ENCODE measurements at regions not wholly inside any gene's neighbourhood (a gene's known extent, or its start where the extent isn't known, plus 50 kb on each side); places are given as distances from the start of the nearest gene placed in this dataset.

GRCh38 chr20:6831461-6831860 is 64.0 kb downstream of the BMP2 start:
- 92 to 94% methylated on average over 3 of the region's 3 CpGs for WGBS, 2 donors
- Histone ChIP-seq H3K4me3 (no peak overlapping the region), H3K27ac (no peak overlapping the region), H3K27me3 (no peaks in the 10 kb centered on the region), H3K4me1 (no peaks in the 10 kb centered on the region), H3K36me3 (no peaks in the 10 kb centered on the region), H3K9me3 (no peaks in the 10 kb centered on the region)
- DNase-seq (ENCODE audit: low spot score in 2 of 2): no peak
- TF ChIP-seq CTCF (IDR thresholded peaks at IDR 0.05) (no peak), POLR2A (IDR thresholded peaks at IDR 0.05) (no peak), EP300 (IDR thresholded peaks at IDR 0.05) (no peak)

GRCh38 chr20:6832811-6833210 is 65.3 kb downstream of the BMP2 start:
- no peak for DNase-seq (ENCODE audit: low spot score in 2 of 2)
- Histone ChIP-seq H3K4me1 (no peaks in the 10 kb centered on the region), H3K36me3 (no peaks in the 10 kb centered on the region), H3K9me3 (no peaks in the 10 kb centered on the region), H3K4me3 (no peak overlapping the region), H3K27me3 (no peaks in the 10 kb centered on the region), H3K27ac (no peak overlapping the region)
- TF ChIP-seq POLR2A (IDR thresholded peaks at IDR 0.05): no peak
- no peak for TF ChIP-seq CTCF (IDR thresholded peaks at IDR 0.05)
- TF ChIP-seq EP300 (IDR thresholded peaks at IDR 0.05): no peak
- WGBS, 2 donors: 93 to 94% methylated on average over 10 of the region's 10 CpGs

GRCh38 chr20:6835609-6836008 is 68.1 kb downstream of the BMP2 start:
- Histone ChIP-seq H3K27me3 (no peaks in the 10 kb centered on the region), H3K4me1 (no peaks in the 10 kb centered on the region), H3K4me3 (no peak overlapping the region), H3K36me3 (no peaks in the 10 kb centered on the region), H3K9me3 (no peaks in the 10 kb centered on the region), H3K27ac (no peak overlapping the region)
- DNase-seq (ENCODE audit: low spot score in 2 of 2): no peak
- TF ChIP-seq CTCF (IDR thresholded peaks at IDR 0.05) (no peak), EP300 (IDR thresholded peaks at IDR 0.05) (no peak), POLR2A (IDR thresholded peaks at IDR 0.05) (no peak)
- WGBS, 2 donors: 52 to 64% methylated on average over 3 of the region's 3 CpGs

GRCh38 chr20:6836821-6837374 is 69.4 kb downstream of the BMP2 start:
- Histone ChIP-seq H3K27me3 (peaks cover 0 to under 1% of the 10 kb centered on the region in 2 donors), H3K27ac (no peak overlapping the region), H3K36me3 (no peaks in the 10 kb centered on the region), H3K4me3 (no peak overlapping the region), H3K9me3 (no peaks in the 10 kb centered on the region), H3K4me1 (no peaks in the 10 kb centered on the region)
- 83 to 92% methylated on average over 7 of the region's 7 CpGs for WGBS, 2 donors
- TF ChIP-seq EP300 (IDR thresholded peaks at IDR 0.05) (no peak), POLR2A (IDR thresholded peaks at IDR 0.05) (no peak), CTCF (IDR thresholded peaks at IDR 0.05) (no peak)
- DNase-seq (ENCODE audit: low spot score in 2 of 2): no peak

- Histone ChIP-seq H3K27me3 (peaks cover 0 to 8% of the 10 kb centered on the region in 2 donors), H3K4me3 (no peak overlapping the region), H3K36me3 (no peaks in the 10 kb centered on the region), H3K27ac (no peak overlapping the region), H3K4me1 (no peaks in the 10 kb centered on the region), H3K9me3 (no peaks in the 10 kb centered on the region)
- 75 to 81% methylated on average over 2 of the region's 2 CpGs for WGBS, 2 donors
- no peak for DNase-seq (ENCODE audit: low spot score in 2 of 2)
- TF ChIP-seq POLR2A (IDR thresholded peaks at IDR 0.05) (no peak), EP300 (IDR thresholded peaks at IDR 0.05) (no peak), CTCF (IDR thresholded peaks at IDR 0.05) (no peak)
Measured at GRCh38 chr20:6837730-6838129, 70.2 kb downstream of the BMP2 start.

Measured in tibial nerve (tissue), 4 donors.